Keratinocyte (primary cell): ENCODE measurements at regions not wholly inside any gene's neighbourhood (a gene's known extent, or its start where the extent isn't known, plus 50 kb on each side); places are given as distances from the start of the nearest gene placed in this dataset.

Experiments used
- CTCF ChIP-seq, 3 experiments: IDR thresholded peaks in 1 of 3; conservative IDR thresholded peaks in 1 of 3; optimal IDR thresholded peaks in 1 of 3; 2 replicates in 2 of 3; 3 replicates in 1 of 3; pipeline versions ENCODE3 to v1.5.1; 2011; ENCODE audit warnings: low read length in 3 of 3, mild to moderate bottlenecking in 3 of 3, moderate library complexity in 2 of 3, control low read depth in 1 of 3, inconsistent platforms in 1 of 3; ENCODE audit not compliant: insufficient read depth in 2 of 3; ENCODE audit errors: extremely low read depth in 1 of 3
- EZH2 ChIP-seq: IDR thresholded peaks from one replicate; pipeline ENCODE4 v1.6.1; 2012; ENCODE audit warnings: inconsistent platforms, mild to moderate bottlenecking, low read length, moderate library complexity

- TF ChIP-seq EZH2 (no peak), CTCF (optimal IDR thresholded peaks at IDR 0.05 in 1 of 3, IDR thresholded peaks at IDR 0.05 in 1 of 3, conservative IDR thresholded peaks at IDR 0.05 in 1 of 3; ENCODE audit: extremely low read depth in 1 of 3, insufficient read depth in 2 of 3, low read length in 3 of 3) (no peak)
These were observed 227.4 kb upstream of the SP4 start for GRCh38 chr7:21200503-21200902.
